ENCODE measurements at regions not wholly inside any gene's neighbourhood (a gene's known extent, or its start where the extent isn't known, plus 50 kb on each side); places are given as distances from the start of the nearest gene placed in this dataset.
"Not testable (repeated sequence)": the region's sequence is repeated elsewhere in the genome, so short reads cannot be mapped to it uniquely, and the experiment has no call there.

- ATAC-seq (ENCODE audit: low FRiP score) (no peak), DNase-seq (no peak)
- intact Hi-C loops (cut with DNase I): no loop called here
- no peaks in the 10 kb centered on the region for H3K27me3 ChIP-seq (ENCODE audit: control insufficient read depth in 1 of 2, insufficient read depth in 2 of 2, low read length in 1 of 2)
- H3K4me1 ChIP-seq (ENCODE audit: control insufficient read depth in 1 of 2, insufficient read depth in 2 of 2, low read length in 2 of 2): no peaks in the 10 kb centered on the region
- WGBS, 2 donors: 92 to 97% methylated on average over 2 of the region's 2 CpGs
- no peak overlapping the region for H3K4me3 ChIP-seq (ENCODE audit: low read length in 2 of 2)
- H3K9me3 ChIP-seq (ENCODE audit: control insufficient read depth, low read length): no peaks in the 10 kb centered on the region
- H3K36me3 ChIP-seq (ENCODE audit: control insufficient read depth in 1 of 2, insufficient read depth in 2 of 2, low read length in 1 of 2): no peaks in the 10 kb centered on the region
- H3K27ac ChIP-seq (ENCODE audit: low read depth in 1 of 2, low read length in 2 of 2): no peak overlapping the region
Measured at GRCh38 chr1:168403140-168403539, 122.5 kb downstream of the TBX19 start.

DNA sequence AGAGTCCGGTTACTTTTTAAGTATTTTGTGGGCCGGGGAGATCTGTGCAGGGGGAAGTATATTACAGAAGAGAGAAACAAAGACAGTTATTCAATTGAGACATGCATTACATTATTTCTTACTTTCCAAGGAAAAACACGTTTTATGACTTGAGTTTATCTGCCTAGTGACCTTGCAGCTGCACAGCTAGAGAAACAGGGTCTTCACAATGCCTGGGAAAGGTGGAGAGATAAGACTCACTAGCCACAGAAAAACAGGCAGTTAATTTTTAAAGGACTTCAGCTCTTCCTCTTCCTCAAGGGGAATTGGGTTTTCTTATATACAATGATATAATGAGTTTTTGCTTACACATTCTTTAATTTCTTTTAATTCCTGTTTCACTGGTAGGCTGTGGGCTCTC is 121.8 kb downstream of the TBX19 start:
- H3K36me3 ChIP-seq (ENCODE audit: control insufficient read depth in 1 of 2, insufficient read depth in 2 of 2, low read length in 1 of 2); H3K4me3 ChIP-seq (ENCODE audit: low read length in 2 of 2); H3K27me3 ChIP-seq (ENCODE audit: control insufficient read depth in 1 of 2, insufficient read depth in 2 of 2, low read length in 1 of 2); ATAC-seq (ENCODE audit: low FRiP score); H3K4me1 ChIP-seq (ENCODE audit: control insufficient read depth in 1 of 2, insufficient read depth in 2 of 2, low read length in 2 of 2); DNase-seq; H3K27ac ChIP-seq (ENCODE audit: low read depth in 1 of 2, low read length in 2 of 2); H3K9me3 ChIP-seq (ENCODE audit: control insufficient read depth, low read length); intact Hi-C loops (cut with DNase I): not testable (repeated sequence)
- 82 to 87% methylated on average over 3 of the region's 3 CpGs for WGBS, 2 donors

GRCh38 chr1:168401341-168401740 is 120.7 kb downstream of the TBX19 start:
- Histone ChIP-seq H3K4me1 (ENCODE audit: control insufficient read depth in 1 of 2, insufficient read depth in 2 of 2, low read length in 2 of 2) (no peaks in the 10 kb centered on the region), H3K27ac (ENCODE audit: low read depth in 1 of 2, low read length in 2 of 2) (no peak overlapping the region), H3K4me3 (ENCODE audit: low read length in 2 of 2) (no peak overlapping the region), H3K9me3 (ENCODE audit: control insufficient read depth, low read length) (no peaks in the 10 kb centered on the region), H3K27me3 (ENCODE audit: control insufficient read depth in 1 of 2, insufficient read depth in 2 of 2, low read length in 1 of 2) (no peaks in the 10 kb centered on the region), H3K36me3 (ENCODE audit: control insufficient read depth in 1 of 2, insufficient read depth in 2 of 2, low read length in 1 of 2) (no peaks in the 10 kb centered on the region)
- DNase-seq: no peak
- no peak for ATAC-seq (ENCODE audit: low FRiP score)
- intact Hi-C loops (cut with DNase I): no loop called here
- 95 to 96% methylated on average over 3 of the region's 3 CpGs for WGBS, 2 donors

DNA sequence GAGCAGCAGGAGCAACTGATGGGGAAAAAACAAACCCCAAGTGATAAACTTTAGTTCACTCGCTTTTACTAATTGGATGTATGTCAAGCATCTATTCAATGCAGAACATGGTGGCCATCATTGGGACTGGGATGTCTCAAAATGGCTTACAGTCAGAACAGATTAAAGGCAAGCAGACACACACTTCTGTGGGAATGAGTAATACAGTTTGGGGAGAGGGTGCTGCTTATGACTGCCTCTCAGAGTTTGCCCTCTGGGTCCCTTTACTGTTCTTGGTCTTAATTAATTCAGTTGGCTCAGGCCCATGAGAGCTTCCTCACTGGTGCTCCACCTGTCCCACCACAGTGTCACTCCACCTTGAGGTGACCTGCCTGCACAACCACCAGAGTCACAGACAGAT is 119.5 kb downstream of the TBX19 start:
- no peak overlapping the region for H3K4me3 ChIP-seq (ENCODE audit: low read length in 2 of 2)
- no peak overlapping the region for H3K27ac ChIP-seq (ENCODE audit: low read depth in 1 of 2, low read length in 2 of 2)
- intact Hi-C loops (cut with DNase I): no loop called here
- no peaks in the 10 kb centered on the region for H3K9me3 ChIP-seq (ENCODE audit: control insufficient read depth, low read length)
- no peaks in the 10 kb centered on the region for H3K27me3 ChIP-seq (ENCODE audit: control insufficient read depth in 1 of 2, insufficient read depth in 2 of 2, low read length in 1 of 2)
- no peaks in the 10 kb centered on the region for H3K36me3 ChIP-seq (ENCODE audit: control insufficient read depth in 1 of 2, insufficient read depth in 2 of 2, low read length in 1 of 2)
- no peak for ATAC-seq (ENCODE audit: low FRiP score)
- DNase-seq: no peak
- no peaks in the 10 kb centered on the region for H3K4me1 ChIP-seq (ENCODE audit: control insufficient read depth in 1 of 2, insufficient read depth in 2 of 2, low read length in 2 of 2)
- 96 to 98% methylated on average over 1 of the region's 1 CpG for WGBS, 2 donors

DNA sequence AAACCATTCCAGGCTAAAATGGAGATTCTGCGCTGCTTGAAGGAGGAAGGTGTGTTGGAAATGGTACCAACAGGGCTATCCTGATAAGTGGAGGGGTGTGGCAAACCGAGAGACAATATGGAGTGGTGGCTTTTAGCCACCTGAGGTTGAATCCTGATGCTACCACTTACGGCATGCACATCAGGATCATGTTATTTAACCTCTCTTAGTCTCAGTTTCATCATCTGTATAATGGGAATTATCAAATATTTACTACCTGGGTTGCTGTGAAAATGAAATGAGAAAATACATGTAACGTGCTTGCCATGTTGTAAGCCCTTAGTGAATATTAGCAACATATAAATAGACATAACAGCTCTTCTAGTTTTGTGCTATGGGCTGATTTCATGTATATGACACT is 117.1 kb downstream of the TBX19 start:
- Histone ChIP-seq H3K27me3 (ENCODE audit: control insufficient read depth in 1 of 2, insufficient read depth in 2 of 2, low read length in 1 of 2) (no peaks in the 10 kb centered on the region), H3K4me3 (ENCODE audit: low read length in 2 of 2) (no peak overlapping the region), H3K27ac (ENCODE audit: low read depth in 1 of 2, low read length in 2 of 2) (no peak overlapping the region), H3K4me1 (ENCODE audit: control insufficient read depth in 1 of 2, insufficient read depth in 2 of 2, low read length in 2 of 2) (no peaks in the 10 kb centered on the region), H3K36me3 (ENCODE audit: control insufficient read depth in 1 of 2, insufficient read depth in 2 of 2, low read length in 1 of 2) (no peaks in the 10 kb centered on the region), H3K9me3 (ENCODE audit: control insufficient read depth, low read length) (no peaks in the 10 kb centered on the region)
- ATAC-seq (ENCODE audit: low FRiP score): no peak
- DNase-seq: no peak
- intact Hi-C loops (cut with DNase I): no loop called here
- 91 to 95% methylated on average over 4 of the region's 4 CpGs for WGBS, 2 donors

GRCh38 chr1:168396940-168397684 is 116.4 kb downstream of the TBX19 start:
- Histone ChIP-seq H3K4me1 (ENCODE audit: control insufficient read depth in 1 of 2, insufficient read depth in 2 of 2, low read length in 2 of 2) (no peaks in the 10 kb centered on the region), H3K9me3 (ENCODE audit: control insufficient read depth, low read length) (no peaks in the 10 kb centered on the region), H3K36me3 (ENCODE audit: control insufficient read depth in 1 of 2, insufficient read depth in 2 of 2, low read length in 1 of 2) (no peaks in the 10 kb centered on the region), H3K27ac (ENCODE audit: low read depth in 1 of 2, low read length in 2 of 2) (no peak overlapping the region), H3K27me3 (ENCODE audit: control insufficient read depth in 1 of 2, insufficient read depth in 2 of 2, low read length in 1 of 2) (no peaks in the 10 kb centered on the region), H3K4me3 (ENCODE audit: low read length in 2 of 2) (no peak overlapping the region)
- intact Hi-C loops (cut with DNase I): no loop called here
- DNase-seq: no peak
- no peak for ATAC-seq (ENCODE audit: low FRiP score)
- WGBS, 2 donors: 27% methylated on average over 3 of the region's 3 CpGs

- WGBS, 2 donors: 72 to 79% methylated on average over 2 of the region's 2 CpGs
- intact Hi-C loops (cut with DNase I): no loop called here
- H3K9me3 ChIP-seq (ENCODE audit: control insufficient read depth, low read length): no peaks in the 10 kb centered on the region
- no peaks in the 10 kb centered on the region for H3K36me3 ChIP-seq (ENCODE audit: control insufficient read depth in 1 of 2, insufficient read depth in 2 of 2, low read length in 1 of 2)
- H3K4me1 ChIP-seq (ENCODE audit: control insufficient read depth in 1 of 2, insufficient read depth in 2 of 2, low read length in 2 of 2): no peaks in the 10 kb centered on the region
- DNase-seq (no peak), ATAC-seq (ENCODE audit: low FRiP score) (no peak)
- H3K4me3 ChIP-seq (ENCODE audit: low read length in 2 of 2): no peak overlapping the region
- H3K27me3 ChIP-seq (ENCODE audit: control insufficient read depth in 1 of 2, insufficient read depth in 2 of 2, low read length in 1 of 2): no peaks in the 10 kb centered on the region
- H3K27ac ChIP-seq (ENCODE audit: low read depth in 1 of 2, low read length in 2 of 2): no peak overlapping the region
Measured at GRCh38 chr1:168396508-168396907, 115.8 kb downstream of the TBX19 start.

DNA sequence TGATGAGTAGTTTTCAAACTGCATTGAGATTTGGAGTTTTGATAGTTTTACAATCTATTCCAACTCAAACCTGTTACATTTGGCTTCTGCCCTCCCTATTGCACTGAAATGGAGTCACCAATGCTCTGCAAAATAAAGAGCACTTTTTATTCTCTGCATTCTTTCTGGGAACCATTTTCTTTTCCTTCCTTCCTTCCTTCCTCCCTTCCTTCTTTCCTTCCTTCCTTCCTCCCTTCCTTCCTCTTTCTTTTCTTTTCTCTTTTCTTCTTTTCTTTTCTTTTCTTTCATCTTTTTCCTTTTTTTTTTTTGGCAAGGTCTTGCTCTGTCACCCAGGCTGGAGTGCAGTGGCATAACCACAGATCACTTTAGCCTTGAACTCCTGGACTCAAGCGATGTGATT is 114.2 kb downstream of the TBX19 start:
- intact Hi-C loops (cut with DNase I): no loop called here
- no peak for DNase-seq
- H3K9me3 ChIP-seq (ENCODE audit: control insufficient read depth, low read length): no peaks in the 10 kb centered on the region
- H3K27me3 ChIP-seq (ENCODE audit: control insufficient read depth in 1 of 2, insufficient read depth in 2 of 2, low read length in 1 of 2): no peaks in the 10 kb centered on the region
- ATAC-seq (ENCODE audit: low FRiP score): no peak
- WGBS, 2 donors: 95% methylated on average over 1 of the region's 1 CpG
- no peaks in the 10 kb centered on the region for H3K36me3 ChIP-seq (ENCODE audit: control insufficient read depth in 1 of 2, insufficient read depth in 2 of 2, low read length in 1 of 2)
- no peaks in the 10 kb centered on the region for H3K4me1 ChIP-seq (ENCODE audit: control insufficient read depth in 1 of 2, insufficient read depth in 2 of 2, low read length in 2 of 2)
- no peak overlapping the region for H3K27ac ChIP-seq (ENCODE audit: low read depth in 1 of 2, low read length in 2 of 2)
- H3K4me3 ChIP-seq (ENCODE audit: low read length in 2 of 2): no peak overlapping the region

DNA sequence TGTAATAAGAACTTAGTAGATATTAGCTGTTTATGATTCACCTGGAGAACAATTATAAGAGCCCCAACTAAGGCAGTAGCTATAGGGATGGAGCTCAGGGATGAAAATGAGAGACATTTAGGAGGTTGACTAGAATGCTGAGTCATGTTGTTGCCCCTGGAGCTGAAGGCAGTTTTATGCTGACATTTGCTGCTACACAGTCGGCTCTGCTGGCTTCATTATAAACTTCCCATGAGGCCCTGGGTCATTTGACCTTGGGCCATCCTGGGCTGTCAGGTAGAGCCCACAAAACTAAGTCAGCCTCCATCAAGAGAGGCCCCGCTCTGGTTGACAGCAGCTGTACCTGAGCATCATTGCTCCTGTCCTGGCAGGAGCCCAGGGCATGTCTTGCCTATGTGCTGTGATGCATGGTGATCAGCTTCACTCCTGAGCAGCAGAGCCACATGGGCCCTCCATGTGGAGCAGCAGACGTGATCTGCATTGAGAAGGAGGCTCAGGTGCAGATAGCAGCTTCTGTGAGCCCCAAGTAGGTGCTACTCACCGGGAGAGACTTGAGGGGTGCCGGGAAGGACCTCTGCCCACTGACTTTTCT is 112.4 kb downstream of the TBX19 start:
- Histone ChIP-seq H3K4me1 (ENCODE audit: control insufficient read depth in 1 of 2, insufficient read depth in 2 of 2, low read length in 2 of 2) (no peaks in the 10 kb centered on the region), H3K4me3 (ENCODE audit: low read length in 2 of 2) (no peak overlapping the region), H3K36me3 (ENCODE audit: control insufficient read depth in 1 of 2, insufficient read depth in 2 of 2, low read length in 1 of 2) (no peaks in the 10 kb centered on the region), H3K27ac (ENCODE audit: low read depth in 1 of 2, low read length in 2 of 2) (no peak overlapping the region), H3K27me3 (ENCODE audit: control insufficient read depth in 1 of 2, insufficient read depth in 2 of 2, low read length in 1 of 2) (no peaks in the 10 kb centered on the region), H3K9me3 (ENCODE audit: control insufficient read depth, low read length) (no peaks in the 10 kb centered on the region)
- ATAC-seq (ENCODE audit: low FRiP score): no peak
- 62 to 71% methylated on average over 5 of the region's 5 CpGs for WGBS, 2 donors
- no peak for DNase-seq
- intact Hi-C loops (cut with DNase I): no loop called here
